Glutamatergic neuron (in vitro differentiated cells): ENCODE measurements at regions not wholly inside any gene's neighbourhood (a gene's known extent, or its start where the extent isn't known, plus 50 kb on each side); places are given as distances from the start of the nearest gene placed in this dataset.

Source experiments
- DNase-seq: peaks from one replicate; pipeline ENCODE4 v3.0.0; 2022
- H3K27ac Mint-ChIP-seq: one replicate; pipeline ENCODE4 v1.8.0; 2020; ENCODE audit warnings: mild to moderate bottlenecking, mixed read lengths, inconsistent platforms; ENCODE audit not compliant: unreplicated experiment
- H3K27me3 Mint-ChIP-seq: one replicate; pipeline ENCODE4 v1.8.0; 2020; ENCODE audit warnings: mild to moderate bottlenecking, moderate library complexity, mixed read lengths, inconsistent platforms; ENCODE audit not compliant: unreplicated experiment
- H3K36me3 Mint-ChIP-seq: one replicate; pipeline ENCODE4 v1.8.0; 2020; ENCODE audit warnings: mild to moderate bottlenecking, mixed read lengths, inconsistent platforms; ENCODE audit not compliant: unreplicated experiment
- H3K4me1 Mint-ChIP-seq: one replicate; pipeline ENCODE4 v1.8.0; 2020; ENCODE audit warnings: mild to moderate bottlenecking, low read depth, mixed read lengths, inconsistent platforms; ENCODE audit not compliant: unreplicated experiment
- H3K4me3 Mint-ChIP-seq: one replicate; pipeline ENCODE4 v1.8.0; 2020; ENCODE audit warnings: mild to moderate bottlenecking, mixed read lengths, inconsistent platforms; ENCODE audit not compliant: unreplicated experiment
- H3K9me3 Mint-ChIP-seq: one replicate; pipeline ENCODE4 v1.8.0; 2020; ENCODE audit warnings: mild to moderate bottlenecking, moderate library complexity, mixed read lengths, inconsistent platforms; ENCODE audit not compliant: unreplicated experiment
- CTCF ChIP-seq: fragments of 200-600 bp; sonication (generic); IDR thresholded peaks from one replicate; pipeline ENCODE4 v1.5.0; 2021; ENCODE audit not compliant: partially characterized antibody, unreplicated experiment

GRCh38 chrX:5341902-5342301 is 886.8 kb downstream of the NLGN4X start:
- Mint-ChIP-seq H3K27ac (no peak overlapping the region), H3K4me3 (no peak overlapping the region), H3K9me3 (no peaks in the 10 kb centered on the region), H3K27me3 (no peaks in the 10 kb centered on the region), H3K36me3 (no peaks in the 10 kb centered on the region), H3K4me1 (no peaks in the 10 kb centered on the region)
- no peak for TF ChIP-seq CTCF
- no peak for DNase-seq

- DNase-seq, result no peak
- H3K4me1 Mint-ChIP-seq, result no peaks in the 10 kb centered on the region
- H3K36me3 Mint-ChIP-seq, result no peaks in the 10 kb centered on the region
- TF ChIP-seq CTCF, result no peak
- H3K27ac Mint-ChIP-seq, result no peak overlapping the region
- H3K27me3 Mint-ChIP-seq, result no peaks in the 10 kb centered on the region
- no peak overlapping the region for H3K4me3 Mint-ChIP-seq
- H3K9me3 Mint-ChIP-seq, result peaks cover 2% of the 10 kb centered on the region
These were observed 891.5 kb downstream of the NLGN4X start for GRCh38 chrX:5337160-5337559.

DNA sequence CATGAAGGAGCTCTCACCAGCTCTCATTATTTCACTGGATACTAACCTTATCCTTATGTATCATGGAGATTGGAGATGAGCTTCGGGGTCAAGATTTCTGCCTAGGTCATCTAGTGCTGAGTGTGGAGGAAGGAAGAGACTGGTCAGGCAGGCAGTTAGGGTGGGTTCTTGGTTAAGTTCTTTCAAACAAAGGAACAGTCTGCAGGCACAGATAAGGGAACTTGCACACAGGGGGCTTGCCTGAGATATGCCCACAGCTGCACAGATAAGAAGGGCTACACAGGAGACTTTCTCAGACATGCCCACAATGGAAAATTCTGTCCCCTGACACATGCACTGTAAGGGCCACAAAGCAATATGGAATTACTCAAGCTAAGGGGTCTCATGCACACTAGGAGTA is 904.1 kb downstream of the NLGN4X start:
- no peak overlapping the region for H3K4me3 Mint-ChIP-seq
- no peak overlapping the region for H3K27ac Mint-ChIP-seq
- no peak for DNase-seq
- no peaks in the 10 kb centered on the region for H3K9me3 Mint-ChIP-seq
- no peaks in the 10 kb centered on the region for H3K4me1 Mint-ChIP-seq
- H3K27me3 Mint-ChIP-seq, result no peaks in the 10 kb centered on the region
- no peaks in the 10 kb centered on the region for H3K36me3 Mint-ChIP-seq
- no peak for TF ChIP-seq CTCF

DNA sequence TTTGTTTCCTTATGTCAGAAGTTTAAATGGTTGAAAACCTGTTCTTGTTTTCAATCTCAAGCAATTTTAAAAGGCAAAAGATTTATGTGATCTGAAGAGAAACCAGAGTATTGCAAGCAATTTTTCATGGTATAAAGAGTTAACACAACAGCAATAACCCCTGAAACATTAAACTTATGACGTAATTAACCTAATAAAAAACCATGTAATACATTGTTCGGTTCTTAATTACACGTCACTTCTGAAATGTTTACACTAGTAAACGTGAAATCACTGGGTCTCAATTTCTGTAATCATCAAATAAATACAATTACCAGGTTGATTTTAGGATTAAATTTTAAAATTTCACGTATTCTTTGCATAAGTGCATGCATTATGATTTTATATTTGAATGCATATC is 914.5 kb downstream of the NLGN4X start:
- H3K27me3 Mint-ChIP-seq, result no peaks in the 10 kb centered on the region

GRCh38 chrX:5307416-5307815 is 921.3 kb downstream of the NLGN4X start:
- no peaks in the 10 kb centered on the region for H3K4me1 Mint-ChIP-seq
- no peaks in the 10 kb centered on the region for H3K36me3 Mint-ChIP-seq
- no peak overlapping the region for H3K4me3 Mint-ChIP-seq
- H3K27ac Mint-ChIP-seq, result no peak overlapping the region
- H3K9me3 Mint-ChIP-seq, result no peaks in the 10 kb centered on the region
- DNase-seq, result no peak
- no peak for TF ChIP-seq CTCF
- H3K27me3 Mint-ChIP-seq, result no peaks in the 10 kb centered on the region

More for the DNA sequence above, 914.5 kb downstream of the NLGN4X start:
- no peak for DNase-seq
- Mint-ChIP-seq H3K27ac (no peak overlapping the region), H3K36me3 (no peaks in the 10 kb centered on the region), H3K4me1 (no peaks in the 10 kb centered on the region), H3K9me3 (no peaks in the 10 kb centered on the region), H3K4me3 (no peak overlapping the region)
- no peak for TF ChIP-seq CTCF
